ENCODE measurements at regions not wholly inside any gene's neighbourhood (a gene's known extent, or its start where the extent isn't known, plus 50 kb on each side); places are given as distances from the start of the nearest gene placed in this dataset.
"Not testable (repeated sequence)": the region's sequence is repeated elsewhere in the genome, so short reads cannot be mapped to it uniquely, and the experiment has no call there.

GRCh38 chr2:38243186-38243880 is 133.7 kb downstream of the ATL2 start:
- no peak for DNase-seq

GRCh38 chr2:38239452-38239851 is 137.6 kb downstream of the ATL2 start:
- DNase-seq = no peak

- DNase-seq = not testable (repeated sequence)
Measured at GRCh38 chr2:38238705-38239104, 138.4 kb downstream of the ATL2 start.

- DNase-seq = no peak
Measured at GRCh38 chr2:38237311-38237710, 139.8 kb downstream of the ATL2 start.

- DNase-seq = no peak
Measured at GRCh38 chr2:38233231-38233983, 143.7 kb downstream of the ATL2 start.

- no peak for DNase-seq
Measured at GRCh38 chr2:38232454-38232853, 144.6 kb downstream of the ATL2 start.

- DNase-seq = no peak
Measured at GRCh38 chr2:38230756-38231155, 146.3 kb downstream of the ATL2 start.

- no peak for DNase-seq
Measured at GRCh38 chr2:38228753-38229152, 148.3 kb downstream of the ATL2 start.

GRCh38 chr2:38224821-38225437 is 149.0 kb upstream of the CYP1B1 start:
- DNase-seq = no peak

- DNase-seq = no peak
Measured at GRCh38 chr2:38224181-38224580, 148.2 kb upstream of the CYP1B1 start.

- no peak for DNase-seq
Measured at GRCh38 chr2:38223256-38223655, 147.3 kb upstream of the CYP1B1 start.

- DNase-seq = no peak
Measured at GRCh38 chr2:38220164-38220563, 144.2 kb upstream of the CYP1B1 start.

GRCh38 chr2:38218995-38219394 is 143.0 kb upstream of the CYP1B1 start:
- no peak for DNase-seq

GRCh38 chr2:38218591-38218991 is 142.6 kb upstream of the CYP1B1 start:
- peak; percentile 74 for DNase-seq

GRCh38 chr2:38217401-38218188 is 141.6 kb upstream of the CYP1B1 start:
- peak; percentile 47 for DNase-seq

- no peak for DNase-seq
Measured at GRCh38 chr2:38216886-38217285, 140.9 kb upstream of the CYP1B1 start.

GRCh38 chr2:38215993-38216392 is 140.0 kb upstream of the CYP1B1 start:
- DNase-seq = peak; percentile 3

GRCh38 chr2:38215522-38215921 is 139.6 kb upstream of the CYP1B1 start:
- DNase-seq = no peak

GRCh38 chr2:38214209-38214717 is 138.3 kb upstream of the CYP1B1 start:
- peak; percentile 72 for DNase-seq

- DNase-seq = no peak
Measured at GRCh38 chr2:38213619-38214167, 137.7 kb upstream of the CYP1B1 start.

- DNase-seq = no peak
Measured at GRCh38 chr2:38212312-38212711, 136.4 kb upstream of the CYP1B1 start.

GRCh38 chr2:38207168-38207567 is 131.2 kb upstream of the CYP1B1 start:
- DNase-seq = no peak

GRCh38 chr2:38203446-38203810 is 127.5 kb upstream of the CYP1B1 start:
- no peak for DNase-seq
